Ishikawa (cell line): ENCODE measurements at regions not wholly inside any gene's neighbourhood (a gene's known extent, or its start where the extent isn't known, plus 50 kb on each side); places are given as distances from the start of the nearest gene placed in this dataset.

Experiments
- CEBPB ChIP-seq: IDR thresholded peaks from 2 replicates; pipeline ENCODE4 v1.6.1; 2012
- CREB1 ChIP-seq: IDR thresholded peaks from 2 replicates; pipeline ENCODE4 v1.6.1; 2012; ENCODE audit warnings: low read depth
- EGR1 ChIP-seq: IDR thresholded peaks from 2 replicates; pipeline ENCODE4 v1.6.1; 2012
- EP300 ChIP-seq: IDR thresholded peaks from 2 replicates; pipeline ENCODE4 v1.6.1; 2012; ENCODE audit warnings: borderline replicate concordance
- FOXM1 ChIP-seq: IDR thresholded peaks from 2 replicates; pipeline ENCODE4 v1.6.1; 2012; ENCODE audit warnings: low read depth, borderline replicate concordance
- MAX ChIP-seq: IDR thresholded peaks from 2 replicates; pipeline ENCODE4 v1.6.1; 2012
- NFIC ChIP-seq: IDR thresholded peaks from 2 replicates; pipeline ENCODE4 v1.6.1; 2012
- RAD21 ChIP-seq: IDR thresholded peaks from 2 replicates; pipeline ENCODE4 v1.6.1; 2012; ENCODE audit warnings: low read depth
- REST ChIP-seq: IDR thresholded peaks from 2 replicates; pipeline ENCODE4 v1.6.1; 2012; ENCODE audit warnings: low read depth, mild to moderate bottlenecking
- TAF1 ChIP-seq: IDR thresholded peaks from 2 replicates; pipeline ENCODE4 v1.6.1; 2012; ENCODE audit warnings: low read depth, mild to moderate bottlenecking
- TCF12 ChIP-seq: IDR thresholded peaks from 2 replicates; pipeline ENCODE4 v1.6.1; 2012; ENCODE audit warnings: low read depth
- TEAD4 ChIP-seq: IDR thresholded peaks from 2 replicates; pipeline ENCODE4 v1.6.1; 2012
- USF1 ChIP-seq: IDR thresholded peaks from 2 replicates; pipeline ENCODE4 v1.6.1; 2012
- YY1 ChIP-seq: IDR thresholded peaks from 2 replicates; pipeline ENCODE4 v1.6.1; 2012; ENCODE audit warnings: low read depth
- ZBTB7A ChIP-seq: IDR thresholded peaks from 2 replicates; pipeline ENCODE4 v1.6.1; 2012; ENCODE audit warnings: low read depth

GRCh38 chr22:49295465-49295743, 532.3 kb downstream of the BRD1 start:
- TF ChIP-seq CREB1 (no peak), EGR1 (no peak), USF1 (no peak), REST (no peak), TCF12 (no peak), ZBTB7A (no peak), CEBPB (no peak), NFIC (no peak), MAX (no peak), RAD21 (no peak), FOXM1 (no peak), EP300 (no peak), TAF1 (no peak), TEAD4 (no peak), YY1 (no peak)

- TF ChIP-seq RAD21 (no peak), MAX (no peak), USF1 (no peak), TAF1 (no peak), CEBPB (no peak), YY1 (no peak), NFIC (no peak), REST (no peak), ZBTB7A (no peak), EP300 (no peak), EGR1 (no peak), TCF12 (no peak), TEAD4 (no peak), CREB1 (no peak), FOXM1 (no peak)
Observed at GRCh38 chr22:49294656-49295464, 532.8 kb downstream of the BRD1 start.

- TF ChIP-seq REST (no peak), CEBPB (no peak), NFIC (no peak), ZBTB7A (no peak), USF1 (no peak)
Observed at GRCh38 chr22:49292909-49293308, 534.8 kb downstream of the BRD1 start.

GRCh38 chr22:49291781-49292180, 535.9 kb downstream of the BRD1 start:
- TF ChIP-seq REST (no peak), FOXM1 (no peak), EGR1 (no peak), TEAD4 (no peak), ZBTB7A (no peak), CEBPB (no peak), RAD21 (no peak), TAF1 (no peak), NFIC (no peak), TCF12 (no peak), EP300 (no peak), CREB1 (no peak), YY1 (no peak), USF1 (no peak)
